GM12865 (cell line): ENCODE measurements at regions not wholly inside any gene's neighbourhood (a gene's known extent, or its start where the extent isn't known, plus 50 kb on each side); places are given as distances from the start of the nearest gene placed in this dataset.
"Not testable (repeated sequence)": the region's sequence is repeated elsewhere in the genome, so short reads cannot be mapped to it uniquely, and the experiment has no call there.

Experiments
- DNase-seq: peaks from one replicate; pipeline ENCODE4 v3.0.0; 2010; ENCODE audit warnings: low read depth
- H3K4me3 ChIP-seq: 2 replicates; pipeline ENCODE4 v1.5.1; 2011; ENCODE audit warnings: mild to moderate bottlenecking, low read depth, low read length, control low read depth
- TF ChIP-seq, protein P1 (sequence below): IDR thresholded peaks from 2 replicates; pipeline ENCODE4 v1.5.1; 2011; ENCODE audit warnings: low read length, control low read depth, low read depth, inconsistent platforms; ENCODE audit not compliant: insufficient read depth; ENCODE audit errors: missing control alignments

DNA sequence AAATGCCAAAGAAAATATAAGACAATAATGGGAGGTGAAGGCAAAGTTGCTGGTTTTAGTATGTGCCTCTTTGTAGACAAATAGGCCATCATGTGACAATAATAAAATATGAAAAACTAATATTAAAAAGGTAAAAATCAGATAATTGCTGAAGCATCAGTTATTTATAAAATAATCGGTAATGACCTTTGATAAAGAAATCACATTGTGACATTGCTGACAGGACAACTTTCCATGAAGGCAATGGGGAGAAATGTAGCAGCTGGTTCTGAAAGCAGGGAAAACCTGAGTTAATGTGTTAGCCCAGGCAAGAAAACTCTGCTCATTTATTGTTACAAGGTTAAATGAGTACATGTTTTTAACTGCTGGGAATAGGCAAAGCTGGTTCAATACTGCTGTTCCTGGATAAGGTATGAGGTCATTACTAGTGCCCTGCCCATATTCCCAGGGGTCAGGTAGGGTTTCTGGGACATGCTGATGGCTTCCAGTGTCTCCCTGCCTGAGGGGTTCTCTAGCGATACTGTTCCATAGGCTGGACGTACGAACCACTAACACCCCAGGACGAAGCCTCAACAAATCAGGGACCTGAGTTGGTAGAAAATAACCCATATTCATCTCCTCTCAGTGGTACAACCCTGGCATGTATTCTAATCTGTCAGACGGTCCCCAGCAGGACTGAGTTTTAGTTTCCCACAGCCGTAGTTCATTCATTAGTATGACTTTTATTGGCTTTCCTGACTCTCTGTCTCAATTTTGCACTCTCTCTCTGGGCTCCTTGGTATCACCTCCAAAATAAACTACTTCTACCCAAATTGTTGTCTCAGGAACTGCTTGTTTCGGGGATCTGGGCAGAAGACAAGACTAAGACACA is 355.9 kb downstream of the TXNL1 start:
- no peak overlapping the region for H3K4me3 ChIP-seq
- DNase-seq = no peak
- TF ChIP-seq, protein P1, sequence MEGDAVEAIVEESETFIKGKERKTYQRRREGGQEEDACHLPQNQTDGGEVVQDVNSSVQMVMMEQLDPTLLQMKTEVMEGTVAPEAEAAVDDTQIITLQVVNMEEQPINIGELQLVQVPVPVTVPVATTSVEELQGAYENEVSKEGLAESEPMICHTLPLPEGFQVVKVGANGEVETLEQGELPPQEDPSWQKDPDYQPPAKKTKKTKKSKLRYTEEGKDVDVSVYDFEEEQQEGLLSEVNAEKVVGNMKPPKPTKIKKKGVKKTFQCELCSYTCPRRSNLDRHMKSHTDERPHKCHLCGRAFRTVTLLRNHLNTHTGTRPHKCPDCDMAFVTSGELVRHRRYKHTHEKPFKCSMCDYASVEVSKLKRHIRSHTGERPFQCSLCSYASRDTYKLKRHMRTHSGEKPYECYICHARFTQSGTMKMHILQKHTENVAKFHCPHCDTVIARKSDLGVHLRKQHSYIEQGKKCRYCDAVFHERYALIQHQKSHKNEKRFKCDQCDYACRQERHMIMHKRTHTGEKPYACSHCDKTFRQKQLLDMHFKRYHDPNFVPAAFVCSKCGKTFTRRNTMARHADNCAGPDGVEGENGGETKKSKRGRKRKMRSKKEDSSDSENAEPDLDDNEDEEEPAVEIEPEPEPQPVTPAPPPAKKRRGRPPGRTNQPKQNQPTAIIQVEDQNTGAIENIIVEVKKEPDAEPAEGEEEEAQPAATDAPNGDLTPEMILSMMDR = no peak

DNA sequence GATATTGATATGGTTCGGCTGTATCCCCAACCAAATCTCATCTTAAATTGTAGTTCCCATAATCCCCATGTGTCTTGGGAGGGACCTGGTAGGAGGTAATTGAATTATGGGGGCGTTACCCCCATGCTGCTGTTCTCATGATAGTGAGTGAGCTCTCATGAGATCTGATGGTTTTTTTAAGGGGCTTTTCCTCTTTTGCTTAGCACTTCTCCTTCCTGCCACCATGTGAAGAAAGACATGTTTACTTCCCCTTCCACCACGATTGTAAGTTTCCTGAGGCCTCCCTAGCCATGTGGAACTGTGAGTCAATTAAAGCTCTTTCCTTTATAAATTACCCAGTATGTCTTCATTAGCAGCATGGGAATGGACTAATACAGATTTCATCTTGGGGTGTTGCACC is 358.6 kb downstream of the TXNL1 start:
- not testable (repeated sequence) for DNase-seq, H3K4me3 ChIP-seq

DNA sequence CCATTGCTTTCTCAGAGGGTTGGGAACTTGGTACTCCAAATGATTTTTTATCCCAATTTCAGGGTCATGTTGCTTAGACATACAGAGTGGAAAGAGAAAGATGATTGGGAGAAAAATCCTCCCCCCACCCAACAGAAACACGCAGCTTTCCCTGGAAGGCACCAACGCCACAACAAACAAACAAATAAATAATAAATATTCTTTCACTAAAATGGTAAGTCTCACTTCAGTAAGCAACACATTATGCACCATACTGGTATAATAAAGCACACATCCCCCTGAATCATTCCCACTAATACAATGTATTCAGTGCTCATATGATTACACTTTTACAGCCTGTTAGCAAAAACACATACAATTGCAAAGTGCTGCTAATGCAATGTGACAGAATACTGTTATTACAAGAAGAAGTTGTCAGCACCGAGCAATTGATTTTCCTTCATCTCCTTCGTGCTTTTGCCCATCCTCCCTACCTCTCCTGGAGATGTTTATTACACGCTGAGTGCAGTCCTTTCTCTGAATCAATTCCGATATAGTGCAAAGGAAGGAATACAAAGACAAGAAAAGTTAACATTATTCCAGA is 359.9 kb downstream of the TXNL1 start:
- H3K4me3 ChIP-seq = no peak overlapping the region
- TF ChIP-seq, protein P1 = no peak
- no peak for DNase-seq

DNA sequence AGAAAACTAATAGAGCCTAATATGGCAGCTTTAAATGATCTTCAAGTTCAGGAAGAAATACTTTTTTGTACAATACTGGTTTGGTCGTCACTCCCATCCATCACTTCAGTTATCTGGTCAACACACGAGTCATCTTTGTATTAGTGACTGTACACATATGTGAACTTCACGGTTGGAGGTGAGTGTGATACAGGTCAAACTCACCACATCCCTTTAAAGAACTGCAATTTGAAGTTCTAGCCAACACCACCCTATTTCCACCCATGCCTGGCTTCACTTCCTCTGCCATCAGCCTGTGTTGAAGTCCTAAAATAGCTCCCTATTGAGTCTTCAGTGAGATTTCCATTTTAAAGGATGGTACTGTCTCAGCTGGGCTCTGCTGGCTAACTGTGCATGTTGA is 361.9 kb downstream of the TXNL1 start:
- DNase-seq = peak; percentile 31
- TF ChIP-seq, protein P1 = no peak
- H3K4me3 ChIP-seq = no peak overlapping the region

DNA sequence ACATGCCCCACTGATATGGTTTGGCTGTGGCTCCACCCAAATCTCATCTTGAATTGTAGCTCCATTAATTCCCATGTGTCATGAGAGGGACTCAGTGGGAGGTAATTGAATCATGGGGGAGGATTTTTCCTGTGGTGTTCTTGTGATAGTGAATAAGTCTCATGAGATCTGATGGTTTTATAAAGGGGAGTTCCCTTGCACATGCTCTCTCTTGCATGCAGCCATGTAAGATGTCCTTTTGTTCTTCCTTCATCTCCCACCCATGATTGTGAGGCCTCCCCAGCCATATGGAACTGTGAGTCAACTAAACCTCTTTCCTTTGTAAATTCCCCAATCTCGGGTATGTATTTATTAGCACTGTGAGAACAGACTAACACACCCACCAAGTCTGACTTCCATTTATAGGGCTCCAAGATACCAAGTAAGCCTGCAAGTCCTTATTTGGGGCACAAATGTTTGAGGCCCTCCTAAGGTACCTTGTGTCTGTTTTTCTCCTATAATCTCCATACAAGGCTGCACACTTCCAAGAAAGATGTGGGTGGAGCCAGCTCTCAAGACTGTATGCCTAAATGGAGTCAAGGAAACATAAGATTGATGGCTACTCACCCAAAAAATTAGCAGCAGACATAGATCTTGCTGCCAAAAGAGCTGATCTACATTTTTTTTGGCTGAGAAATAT is 364.7 kb downstream of the TXNL1 start:
- TF ChIP-seq, protein P1 = no peak
- no peak overlapping the region for H3K4me3 ChIP-seq
- DNase-seq = no peak

DNA sequence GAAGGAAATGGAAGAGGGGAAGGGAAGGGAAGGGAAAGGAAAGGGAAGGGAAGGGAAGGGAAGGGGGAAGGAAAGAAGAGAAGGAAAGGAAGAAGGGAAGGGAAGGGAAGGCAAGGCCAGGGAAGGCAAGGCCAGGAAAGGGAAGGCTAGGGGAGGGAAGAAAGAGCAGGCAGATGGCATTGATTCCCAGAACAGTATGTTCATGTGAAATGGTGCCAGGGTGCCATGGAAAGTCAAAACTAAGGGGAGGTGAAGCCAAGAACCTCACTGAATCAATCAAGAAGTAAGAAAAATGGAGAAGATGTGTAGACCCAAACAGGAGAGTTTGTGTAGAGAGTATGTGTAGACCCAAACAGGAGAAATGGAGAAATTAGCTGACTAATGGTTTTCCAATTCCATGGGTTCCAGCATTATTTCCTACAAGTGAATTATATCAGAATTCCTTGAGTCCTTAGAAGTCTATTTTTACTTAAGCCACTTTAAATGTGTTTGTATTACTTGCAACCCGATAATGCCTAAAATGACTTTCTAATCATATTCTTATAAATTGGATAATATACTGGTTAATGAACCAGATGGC is 367.6 kb downstream of the TXNL1 start:
- no peak overlapping the region for H3K4me3 ChIP-seq
- DNase-seq = no peak
- TF ChIP-seq, protein P1 = no peak

DNA sequence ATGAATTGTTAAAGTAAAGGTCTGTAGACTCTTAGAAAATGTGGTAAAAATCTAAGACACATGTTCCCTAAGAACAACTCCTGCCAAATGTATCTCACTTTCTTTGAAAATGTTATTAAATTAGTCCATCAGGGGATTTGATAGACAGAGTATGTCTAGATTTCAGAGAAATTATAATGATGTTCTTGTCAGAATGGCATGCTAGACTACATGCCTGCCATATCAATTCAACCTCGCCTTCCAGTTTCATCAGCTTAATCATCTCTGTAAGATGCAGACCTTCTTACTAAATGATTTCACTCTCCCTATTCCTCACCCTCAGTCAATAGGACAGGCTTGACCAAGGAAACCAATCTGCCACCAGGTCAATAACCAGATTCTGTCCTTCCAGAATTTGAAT is 368.4 kb downstream of the TXNL1 start:
- no peak for DNase-seq
- TF ChIP-seq, protein P1 = no peak
- H3K4me3 ChIP-seq = no peak overlapping the region
